Esophagus muscularis mucosa (tissue), 4 donors: ENCODE measurements at regions not wholly inside any gene's neighbourhood (a gene's known extent, or its start where the extent isn't known, plus 50 kb on each side); places are given as distances from the start of the nearest gene placed in this dataset.

Experiments
- EP300 ChIP-seq: sonication (generic); formaldehyde crosslinking; IDR thresholded peaks from one replicate; pipeline ENCODE4 v1.6.1; 2017; ENCODE audit warnings: antibody characterized with exemption
- POLR2A ChIP-seq: fragments of 450-650 bp; IDR thresholded peaks from one replicate; pipeline ENCODE4 v1.6.1; 2017; ENCODE audit warnings: antibody characterized with exemption, moderate library complexity, mild to moderate bottlenecking, low read depth
- POLR2AphosphoS5 ChIP-seq, 2 donors: sonication (generic); formaldehyde crosslinking; IDR thresholded peaks; one replicate each; pipeline ENCODE4 v1.6.1; 2017; ENCODE audit warnings: antibody characterized with exemption in 2 of 2
- TF ChIP-seq, protein P1 (sequence below), 3 experiments: fragments of 200-600 bp in 2 of 3; fragments of 450-650 bp in 1 of 3; sonication (generic) in 2 of 3; IDR thresholded peaks; one replicate each; pipeline ENCODE4 v1.5.1; 2017 to 2019; ENCODE audit warnings: antibody characterized with exemption in 3 of 3, mild to moderate bottlenecking in 2 of 3, moderate library complexity in 1 of 3

DNA sequence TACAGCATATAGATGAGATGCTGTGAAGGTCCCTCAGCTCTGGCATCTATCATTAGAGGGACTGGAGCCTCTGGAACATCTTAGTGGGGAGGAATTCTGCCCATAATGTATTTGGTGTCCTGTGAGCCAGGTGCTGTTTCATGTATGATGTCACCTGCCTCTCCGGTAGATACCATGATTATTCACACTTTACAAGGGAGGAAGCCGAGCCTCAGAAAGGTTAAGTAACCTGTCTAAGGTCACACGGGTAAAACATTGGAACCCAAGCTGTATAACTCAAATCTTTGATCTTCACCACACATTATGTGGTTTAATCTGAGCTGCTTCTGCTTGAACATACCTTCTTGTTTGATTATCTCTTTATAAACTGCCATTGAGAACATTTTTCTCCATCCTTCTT lies 442.8 kb downstream of the BCOR start:
- TF ChIP-seq, protein P1, sequence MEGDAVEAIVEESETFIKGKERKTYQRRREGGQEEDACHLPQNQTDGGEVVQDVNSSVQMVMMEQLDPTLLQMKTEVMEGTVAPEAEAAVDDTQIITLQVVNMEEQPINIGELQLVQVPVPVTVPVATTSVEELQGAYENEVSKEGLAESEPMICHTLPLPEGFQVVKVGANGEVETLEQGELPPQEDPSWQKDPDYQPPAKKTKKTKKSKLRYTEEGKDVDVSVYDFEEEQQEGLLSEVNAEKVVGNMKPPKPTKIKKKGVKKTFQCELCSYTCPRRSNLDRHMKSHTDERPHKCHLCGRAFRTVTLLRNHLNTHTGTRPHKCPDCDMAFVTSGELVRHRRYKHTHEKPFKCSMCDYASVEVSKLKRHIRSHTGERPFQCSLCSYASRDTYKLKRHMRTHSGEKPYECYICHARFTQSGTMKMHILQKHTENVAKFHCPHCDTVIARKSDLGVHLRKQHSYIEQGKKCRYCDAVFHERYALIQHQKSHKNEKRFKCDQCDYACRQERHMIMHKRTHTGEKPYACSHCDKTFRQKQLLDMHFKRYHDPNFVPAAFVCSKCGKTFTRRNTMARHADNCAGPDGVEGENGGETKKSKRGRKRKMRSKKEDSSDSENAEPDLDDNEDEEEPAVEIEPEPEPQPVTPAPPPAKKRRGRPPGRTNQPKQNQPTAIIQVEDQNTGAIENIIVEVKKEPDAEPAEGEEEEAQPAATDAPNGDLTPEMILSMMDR (IDR thresholded peaks at IDR 0.05): no peak
- TF ChIP-seq POLR2A (no peak), POLR2AphosphoS5 (IDR thresholded peaks at IDR 0.05) (no peak), EP300 (no peak)
